ENCODE measurements at regions not wholly inside any gene's neighbourhood (a gene's known extent, or its start where the extent isn't known, plus 50 kb on each side); places are given as distances from the start of the nearest gene placed in this dataset.

- Histone ChIP-seq H2AFZ (replicated peaks) (no peak overlapping the region), H4K20me1 (ENCODE audit: low read depth) (no peaks in the 10 kb centered on the region)
- DNase-seq (ENCODE audit: low spot score) = no peak
Measured at GRCh38 chr4:162560073-162560472, 396.3 kb upstream of the FSTL5 start.

GRCh38 chr4:162557516-162558106, 393.8 kb upstream of the FSTL5 start:
- Histone ChIP-seq H3F3A (ENCODE audit: low read depth) (no peaks in the 10 kb centered on the region), H2AFZ (replicated peaks) (no peak overlapping the region), H3K27me3 (no peaks in the 10 kb centered on the region), H3K9me3 (ENCODE audit: low read depth) (no peaks in the 10 kb centered on the region), H3K4me3 (no peak overlapping the region), H3K27ac (no peak overlapping the region), H3K36me3 (no peaks in the 10 kb centered on the region), H3K79me2 (ENCODE audit: low read depth) (no peaks in the 10 kb centered on the region), H3K9ac (no peak overlapping the region), H3K4me1 (no peaks in the 10 kb centered on the region), H4K20me1 (ENCODE audit: low read depth) (no peaks in the 10 kb centered on the region), H3K4me2 (no peak overlapping the region)
- no peaks in the 10 kb centered on the region for H3K4me1 Mint-ChIP-seq
- no peaks in the 10 kb centered on the region for H3K36me3 Mint-ChIP-seq
- no peak overlapping the region for H3K27ac Mint-ChIP-seq
- DNase-seq (ENCODE audit: low spot score) = no peak
- H3K27me3 Mint-ChIP-seq (ENCODE audit: insufficient read depth, low read depth) = no peaks in the 10 kb centered on the region
- no peak for TF ChIP-seq CTCF (IDR thresholded peaks at IDR 0.05)
- H3K4me3 Mint-ChIP-seq = no peak overlapping the region
- H3K9me3 Mint-ChIP-seq = peaks cover 2% of the 10 kb centered on the region

More at GRCh38 chr4:162560073-162560472, 396.3 kb upstream of the FSTL5 start:
- Mint-ChIP-seq H3K9me3 (no peaks in the 10 kb centered on the region), H3K36me3 (no peaks in the 10 kb centered on the region), H3K27me3 (ENCODE audit: insufficient read depth, low read depth) (no peaks in the 10 kb centered on the region), H3K27ac (no peak overlapping the region), H3K4me3 (no peak overlapping the region), H3K4me1 (no peaks in the 10 kb centered on the region)
- Histone ChIP-seq H3K9ac (no peak overlapping the region), H3K9me3 (ENCODE audit: low read depth) (no peaks in the 10 kb centered on the region), H3K4me3 (no peak overlapping the region), H3F3A (ENCODE audit: low read depth) (no peaks in the 10 kb centered on the region), H3K4me2 (no peak overlapping the region), H3K79me2 (ENCODE audit: low read depth) (no peaks in the 10 kb centered on the region), H3K4me1 (no peaks in the 10 kb centered on the region), H3K27me3 (no peaks in the 10 kb centered on the region), H3K36me3 (no peaks in the 10 kb centered on the region), H3K27ac (no peak overlapping the region)
- no peak for TF ChIP-seq CTCF (IDR thresholded peaks at IDR 0.05)

DNA sequence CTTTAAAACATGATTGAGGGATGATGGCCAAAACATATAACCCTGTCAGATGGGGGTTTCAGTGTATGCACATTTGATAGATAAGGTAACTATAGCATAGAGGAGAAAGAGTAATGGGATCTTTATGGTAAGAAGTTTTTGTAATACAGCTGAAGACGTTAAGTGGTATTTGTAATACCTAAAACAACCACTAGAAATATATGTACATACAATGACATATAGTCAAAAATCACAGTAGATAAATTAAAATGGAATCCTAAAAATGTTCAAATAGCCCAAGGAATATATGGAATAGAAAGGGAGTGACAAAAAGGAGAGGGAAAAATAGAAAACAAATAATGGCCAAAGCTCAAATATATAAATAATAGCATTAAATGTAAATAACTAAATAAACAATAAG, 371.3 kb upstream of the FSTL5 start:
- Mint-ChIP-seq H3K9me3 (no peaks in the 10 kb centered on the region), H3K4me3 (no peak overlapping the region), H3K4me1 (no peaks in the 10 kb centered on the region), H3K27me3 (ENCODE audit: insufficient read depth, low read depth) (no peaks in the 10 kb centered on the region), H3K36me3 (no peaks in the 10 kb centered on the region), H3K27ac (no peak overlapping the region)
- Histone ChIP-seq H3K36me3 (no peaks in the 10 kb centered on the region), H4K20me1 (ENCODE audit: low read depth) (no peaks in the 10 kb centered on the region), H3F3A (ENCODE audit: low read depth) (no peaks in the 10 kb centered on the region), H3K4me1 (no peaks in the 10 kb centered on the region), H3K4me3 (no peak overlapping the region), H3K27me3 (no peaks in the 10 kb centered on the region), H3K79me2 (ENCODE audit: low read depth) (no peaks in the 10 kb centered on the region), H3K4me2 (no peak overlapping the region), H3K27ac (no peak overlapping the region), H2AFZ (replicated peaks) (no peak overlapping the region), H3K9ac (no peak overlapping the region), H3K9me3 (ENCODE audit: low read depth) (no peaks in the 10 kb centered on the region)
- TF ChIP-seq CTCF (IDR thresholded peaks at IDR 0.05) (no peak), EZH2phosphoT487 (IDR thresholded peaks at IDR 0.05) (no peak), EZH2 (IDR thresholded peaks at IDR 0.05) (no peak)
- no peak for DNase-seq (ENCODE audit: low spot score)
